Adrenal gland (tissue), 9 donors: ENCODE measurements at regions not wholly inside any gene's neighbourhood (a gene's known extent, or its start where the extent isn't known, plus 50 kb on each side); places are given as distances from the start of the nearest gene placed in this dataset.

Experiments
- DNase-seq, 7 donors: peaks; one replicate each; pipeline ENCODE4 v3.0.0-alpha.2; 2019 to 2020
- H3K27ac ChIP-seq, 5 donors: fragments of 200-600 bp; sonication (generic) in 4 of 5; 1 replicate in 3 of 5; 2 replicates in 2 of 5; pipeline versions ENCODE4 v1.5.1 to v1.8.0; 2016 to 2020; ENCODE audit warnings: mild to moderate bottlenecking in 1 of 5
- H3K27me3 ChIP-seq: fragments of 200-600 bp; 2 replicates; pipeline ENCODE4 v1.8.0; 2021
- H3K36me3 ChIP-seq, 2 donors: fragments of 200-600 bp; replicated peaks in 1 of 2; 1 replicate in 1 of 2; 2 replicates in 1 of 2; pipeline versions ENCODE4 v1.5.1 to v1.8.0; 2018 to 2022
- H3K4me1 ChIP-seq, 2 donors: fragments of 200-600 bp; replicated peaks in 1 of 2; 1 replicate in 1 of 2; 2 replicates in 1 of 2; pipeline versions ENCODE4 v1.5.1 to v1.8.0; 2018 to 2021
- H3K4me3 ChIP-seq, 4 donors: fragments of 200-600 bp; sonication (generic) in 3 of 4; one replicate each; pipeline ENCODE4 v1.5.1; 2016 to 2018
- H3K9me3 ChIP-seq, 3 donors: fragments of 200-600 bp; sonication (generic) in 1 of 3; replicated peaks in 1 of 3; 1 replicate in 2 of 3; 2 replicates in 1 of 3; pipeline versions ENCODE4 v1.5.1 to v1.8.0; 2016 to 2021
- POLR2A ChIP-seq, 2 donors: fragments of 450-650 bp; IDR thresholded peaks; one replicate each; pipeline ENCODE4 v1.6.1; 2017; ENCODE audit warnings: antibody characterized with exemption in 2 of 2, mild to moderate bottlenecking in 2 of 2, moderate library complexity in 1 of 2
- WGBS, 4 donors: extraction: QIAGEN DNeasy Blood & Tissue Kit in 2 of 4; methylation state at CpG; one replicate each; pipeline versions ENCODE4 v1.1.5 to v1.1.7; 2013 to 2017; 5-methylcytosine and 5-hydroxymethylcytosine counted together
- intact Hi-C, 2 donors: fragments of 100-400 bp; cut with DNase I; formaldehyde crosslinking; loops; one replicate each; pipeline versions ENCODE4 v1.14.1 to v1.15.0; 2022 to 2023
- TF ChIP-seq, protein P1 (sequence below), 6 experiments: fragments of 450-650 bp in 4 of 6; fragments of 200-600 bp in 2 of 6; sonication (generic) in 1 of 6; IDR thresholded peaks; 1 replicate in 5 of 6; 2 replicates in 1 of 6; pipeline versions ENCODE4 v1.5.1 to v1.8.0; 2016 to 2021; ENCODE audit warnings: antibody characterized with exemption in 6 of 6, mild to moderate bottlenecking in 2 of 6, moderate library complexity in 1 of 6
- donor health status: healthy with polysubstance abuse.
- donor health status: Bipolar disorder and iron deficiency.
- donor health status: DM: yes; HTN: yes; CAD: no.
- donor health status: DM: no; HTN: no; CAD: no.
- donor health status: DM: no; HTN: no; CAD: no.

DNA sequence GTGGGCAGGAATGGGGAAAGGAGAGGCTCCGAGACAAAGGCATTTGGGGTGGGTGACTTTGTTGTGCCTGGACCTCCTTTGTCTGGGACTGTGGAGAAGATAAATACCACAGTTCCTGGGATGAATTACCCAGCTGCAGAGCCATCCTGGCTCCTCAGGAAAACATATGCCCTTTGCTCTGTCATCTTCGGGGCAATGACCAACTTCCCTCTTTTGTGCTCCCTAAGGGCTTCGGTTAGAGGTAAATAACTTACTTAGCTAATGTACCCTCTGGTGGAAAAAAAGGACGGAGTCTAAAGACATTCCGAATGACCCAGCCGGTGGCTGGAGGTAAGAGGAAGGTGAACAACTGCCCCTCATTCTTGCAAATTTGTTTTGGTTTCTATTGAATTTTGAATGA, 345.7 kb downstream of the GATA3 start:
- WGBS, 4 donors = 49 to 59% (median 58%) methylated on average over 6 of the region's 6 CpGs

DNA sequence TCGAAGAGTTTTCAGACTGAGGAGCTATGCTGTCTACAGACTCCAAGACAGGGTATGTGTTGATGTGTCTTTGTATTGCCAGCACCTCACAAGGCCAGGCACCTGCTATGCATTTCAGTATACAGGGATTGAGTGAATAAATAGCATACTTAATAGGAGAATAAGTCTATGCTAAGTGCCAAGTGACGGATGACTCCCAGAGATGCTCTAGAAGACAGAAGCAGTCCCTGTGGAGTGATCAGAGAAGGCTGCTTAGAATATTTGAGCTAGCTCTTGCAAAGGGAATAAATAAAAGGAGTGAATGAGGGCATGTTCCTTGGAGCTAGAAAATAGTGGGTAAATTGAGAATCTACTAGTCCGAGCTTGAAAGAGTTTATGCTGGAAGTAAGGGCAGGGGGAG, 346.4 kb downstream of the GATA3 start:
- no peak for DNase-seq
- no peaks in the 10 kb centered on the region for H3K4me1 ChIP-seq
- H3K36me3 ChIP-seq = no peaks in the 10 kb centered on the region
- 44 to 67% (median 58%) methylated on average over 3 of the region's 3 CpGs for WGBS, 4 donors
- intact Hi-C loops = no loop called here
- no peaks in the 10 kb centered on the region for H3K9me3 ChIP-seq
- H3K4me3 ChIP-seq = no peak overlapping the region
- TF ChIP-seq, protein P1, sequence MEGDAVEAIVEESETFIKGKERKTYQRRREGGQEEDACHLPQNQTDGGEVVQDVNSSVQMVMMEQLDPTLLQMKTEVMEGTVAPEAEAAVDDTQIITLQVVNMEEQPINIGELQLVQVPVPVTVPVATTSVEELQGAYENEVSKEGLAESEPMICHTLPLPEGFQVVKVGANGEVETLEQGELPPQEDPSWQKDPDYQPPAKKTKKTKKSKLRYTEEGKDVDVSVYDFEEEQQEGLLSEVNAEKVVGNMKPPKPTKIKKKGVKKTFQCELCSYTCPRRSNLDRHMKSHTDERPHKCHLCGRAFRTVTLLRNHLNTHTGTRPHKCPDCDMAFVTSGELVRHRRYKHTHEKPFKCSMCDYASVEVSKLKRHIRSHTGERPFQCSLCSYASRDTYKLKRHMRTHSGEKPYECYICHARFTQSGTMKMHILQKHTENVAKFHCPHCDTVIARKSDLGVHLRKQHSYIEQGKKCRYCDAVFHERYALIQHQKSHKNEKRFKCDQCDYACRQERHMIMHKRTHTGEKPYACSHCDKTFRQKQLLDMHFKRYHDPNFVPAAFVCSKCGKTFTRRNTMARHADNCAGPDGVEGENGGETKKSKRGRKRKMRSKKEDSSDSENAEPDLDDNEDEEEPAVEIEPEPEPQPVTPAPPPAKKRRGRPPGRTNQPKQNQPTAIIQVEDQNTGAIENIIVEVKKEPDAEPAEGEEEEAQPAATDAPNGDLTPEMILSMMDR (IDR thresholded peaks at IDR 0.05) = no peak
- no peak for TF ChIP-seq POLR2A (IDR thresholded peaks at IDR 0.05)
- peaks cover 5% of the 10 kb centered on the region for H3K27me3 ChIP-seq
- no peak overlapping the region for H3K27ac ChIP-seq

More for the DNA sequence above, 345.7 kb downstream of the GATA3 start:
- TF ChIP-seq POLR2A (IDR thresholded peaks at IDR 0.05) = no peak
- TF ChIP-seq, protein P1 (IDR thresholded peaks at IDR 0.05) = no peak
- Histone ChIP-seq H3K4me1 (no peaks in the 10 kb centered on the region), H3K4me3 (no peak overlapping the region), H3K27me3 (peaks cover 5% of the 10 kb centered on the region), H3K9me3 (no peaks in the 10 kb centered on the region), H3K36me3 (no peaks in the 10 kb centered on the region), H3K27ac (no peak overlapping the region)
- no peak for DNase-seq
- intact Hi-C loops = no loop called here

DNA sequence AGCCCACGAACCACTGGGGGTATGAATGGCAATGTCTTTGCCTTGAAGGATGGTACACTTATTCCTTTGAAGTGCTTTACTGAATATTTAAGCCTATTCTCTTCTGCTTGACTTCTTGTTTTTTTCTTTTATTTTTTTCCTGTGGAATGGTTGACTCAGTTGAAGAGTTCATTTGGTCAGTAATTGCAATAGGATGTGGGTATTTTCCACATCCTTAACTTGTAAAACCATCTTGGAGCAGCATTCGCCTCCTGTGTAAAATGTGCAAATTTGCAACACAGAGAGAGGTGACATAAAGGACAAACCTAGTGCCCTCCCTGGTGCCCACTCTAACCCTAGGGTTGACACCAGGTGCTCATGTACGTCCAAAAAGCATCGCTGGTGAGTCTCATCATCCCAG, 347.0 kb downstream of the GATA3 start:
- intact Hi-C loops = no loop called here
- no peak for DNase-seq
- WGBS, 4 donors = 72 to 80% (median 77%) methylated on average over 4 of the region's 4 CpGs
- Histone ChIP-seq H3K9me3 (no peaks in the 10 kb centered on the region), H3K27ac (no peak overlapping the region), H3K4me3 (no peak overlapping the region), H3K36me3 (no peaks in the 10 kb centered on the region), H3K27me3 (peaks cover under 1% of the 10 kb centered on the region), H3K4me1 (no peaks in the 10 kb centered on the region)
- TF ChIP-seq, protein P1 (IDR thresholded peaks at IDR 0.05) = no peak
- no peak for TF ChIP-seq POLR2A (IDR thresholded peaks at IDR 0.05)

DNA sequence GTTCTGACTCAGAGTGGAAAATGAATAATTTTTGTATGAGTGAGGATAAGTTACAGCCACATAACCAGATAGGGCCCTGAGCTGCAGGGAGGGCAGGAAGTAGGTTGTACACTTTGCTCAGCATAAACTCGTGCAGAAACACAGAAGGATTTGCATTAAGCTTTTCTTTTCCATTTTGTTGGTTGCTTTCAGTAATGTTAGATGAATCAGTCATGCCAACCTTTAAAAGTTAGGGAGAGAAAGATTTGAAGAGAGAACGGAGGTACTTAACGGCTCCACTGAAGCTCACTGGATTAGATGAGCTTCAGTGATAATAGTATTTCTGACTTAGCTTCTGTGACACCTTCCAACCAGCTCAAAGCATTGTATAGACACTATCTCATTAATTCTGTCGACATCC, 348.1 kb downstream of the GATA3 start:
- no peak overlapping the region for H3K4me3 ChIP-seq
- H3K36me3 ChIP-seq = no peaks in the 10 kb centered on the region
- intact Hi-C loops = no loop called here
- WGBS, 4 donors = 46 to 49% (median 48%) methylated on average over 4 of the region's 4 CpGs
- no peaks in the 10 kb centered on the region for H3K9me3 ChIP-seq
- no peak for DNase-seq
- no peaks in the 10 kb centered on the region for H3K27me3 ChIP-seq
- H3K4me1 ChIP-seq = no peaks in the 10 kb centered on the region
- H3K27ac ChIP-seq = no peak overlapping the region
- TF ChIP-seq, protein P1 (IDR thresholded peaks at IDR 0.05) = no peak
- TF ChIP-seq POLR2A (IDR thresholded peaks at IDR 0.05) = no peak
